HCT116 (cell line): ENCODE measurements at regions not wholly inside any gene's neighbourhood (a gene's known extent, or its start where the extent isn't known, plus 50 kb on each side); places are given as distances from the start of the nearest gene placed in this dataset.

ENCODE experiments used
- ATAC-seq: fragments of 200-7000 bp; cut with Tn5 transposase; 2 replicates; pipeline ENCODE4 v1.9.1; 2020; ENCODE audit warnings: mild to moderate bottlenecking, moderate library complexity
- BruUV-seq: library from RNA; stranded (reverse); fragments of 400-500 nt; replicated peaks from 2 replicates; lab custom pipeline; 2021; lab: Mats Ljungman, UMichigan
- CTCF ChIA-PET: fragments of 300-600 bp; sonication (Branson Sonifier 250); formaldehyde crosslinking; loops from one replicate; lab custom pipeline; 2021; ENCODE audit warnings: antibody characterized with exemption; lab: Charles Lee
- POLR2A ChIA-PET: fragments of 300-600, 350-600 bp; sonication (Branson Sonifier 250); formaldehyde crosslinking; loops from one replicate; lab custom pipeline; 2021; ENCODE audit warnings: antibody characterized with exemption; lab: Charles Lee
- RAD21 ChIA-PET, 2 experiments: fragments of 300-600 bp; sonication (Branson Sonifier 250); formaldehyde crosslinking; loops; one replicate each; lab custom pipeline; 2023; ENCODE audit warnings: low total read pairs in 2 of 2; ENCODE audit not compliant: uncharacterized antibody in 2 of 2, unreplicated experiment in 2 of 2, low non-redundant PET in 1 of 2; lab: Charles Lee
- DNase-seq: peaks from one replicate; pipeline ENCODE4 v3.0.0-alpha.2; 2010; ENCODE audit warnings: low read depth, low spot score
- H2AFZ ChIP-seq: fragments of 200-600 bp; shearing (Covaris generic), sonication (generic); 2 replicates; pipeline ENCODE4 v1.6.1; 2017; ENCODE audit warnings: low read depth, mixed run types, mixed read lengths, antibody characterized with exemption, low read length; ENCODE audit not compliant: poor library complexity, severe bottlenecking
- H3K27ac ChIP-seq: 2 replicates; pipeline ENCODE4 v1.5.1; 2012; ENCODE audit warnings: low read depth, low read length
- H3K27me3 ChIP-seq: fragments of 200-600 bp; sonication (generic); 2 replicates; pipeline ENCODE4 v1.6.1; 2016; ENCODE audit warnings: mixed run types, low read length, mixed read lengths; ENCODE audit not compliant: insufficient read depth
- H3K36me3 ChIP-seq, 2 experiments: fragments of 200-500 bp in 1 of 2; fragments of 200-600 bp in 1 of 2; sonication (Bioruptor generic) in 1 of 2; sonication (generic) in 1 of 2; 2 replicates each; pipeline versions ENCODE4 v1.5.1 to v1.6.1; 2014 to 2016; ENCODE audit warnings: low read length in 2 of 2, inconsistent platforms in 1 of 2, mixed read lengths in 1 of 2, mixed run types in 1 of 2; ENCODE audit not compliant: insufficient read depth in 2 of 2, control insufficient read depth in 1 of 2
- H3K4me1 ChIP-seq, 2 experiments: fragments of 200-600 bp in 1 of 2; sonication (generic) in 1 of 2; 2 replicates each; pipeline versions ENCODE4 v1.5.1 to v1.6.1; 2012 to 2017; ENCODE audit warnings: low read length in 2 of 2, inconsistent platforms in 1 of 2, mild to moderate bottlenecking in 1 of 2, mixed read lengths in 1 of 2, mixed run types in 1 of 2, moderate library complexity in 1 of 2; ENCODE audit not compliant: insufficient read depth in 2 of 2, control insufficient read depth in 1 of 2
- H3K4me2 ChIP-seq: fragments of 200-600 bp; sonication (generic); 2 replicates; pipeline ENCODE4 v1.6.1; 2017; ENCODE audit warnings: mixed run types, low read length, mixed read lengths
- H3K4me3 ChIP-seq, 2 experiments: fragments of 200-600 bp in 1 of 2; sonication (generic) in 1 of 2; replicated peaks in 1 of 2; 2 replicates each; pipeline ENCODE4 v1.5.1; 2011 to 2016; ENCODE audit warnings: low read length in 2 of 2, control low read depth in 1 of 2, low read depth in 1 of 2, mild to moderate bottlenecking in 1 of 2, mixed read lengths in 1 of 2, mixed run types in 1 of 2
- H3K79me2 ChIP-seq: fragments of 200-600 bp; sonication (generic); 2 replicates; pipeline ENCODE4 v1.6.1; 2017; ENCODE audit warnings: mild to moderate bottlenecking, mixed run types, low read length, moderate library complexity, mixed read lengths; ENCODE audit not compliant: insufficient read depth
- H3K9ac ChIP-seq: fragments of 200-600 bp; sonication (generic); 2 replicates; pipeline ENCODE4 v1.6.1; 2016; ENCODE audit warnings: low read length, mixed read lengths
- H3K9me2 ChIP-seq: fragments of 200-600 bp; sonication (generic), shearing (Covaris generic); 2 replicates; pipeline ENCODE4 v1.6.1; 2017; ENCODE audit warnings: mixed run types, mild to moderate bottlenecking, moderate library complexity; ENCODE audit not compliant: insufficient read depth
- H3K9me3 ChIP-seq, 2 experiments: fragments of 200-500 bp in 1 of 2; fragments of 200-600 bp in 1 of 2; sonication (Bioruptor generic) in 1 of 2; sonication (generic) in 1 of 2; 2 replicates each; pipeline ENCODE4 v1.6.1; 2014 to 2017; ENCODE audit warnings: low read length in 2 of 2, mixed read lengths in 2 of 2, inconsistent platforms in 1 of 2, low read depth in 1 of 2, mild to moderate bottlenecking in 1 of 2, mixed run types in 1 of 2, moderate library complexity in 1 of 2; ENCODE audit not compliant: control insufficient read depth in 1 of 2, insufficient read depth in 1 of 2
- H4K20me1 ChIP-seq: fragments of 200-600 bp; sonication (generic), shearing (Covaris generic); 2 replicates; pipeline ENCODE4 v1.6.1; 2017; ENCODE audit warnings: mixed run types, mild to moderate bottlenecking, moderate library complexity; ENCODE audit not compliant: insufficient read depth
- CBX3 ChIP-seq: IDR thresholded peaks from 2 replicates; pipeline ENCODE4 v1.6.1; 2012; ENCODE audit warnings: low read depth
- CEBPB ChIP-seq: IDR thresholded peaks from 2 replicates; pipeline ENCODE4 v1.6.1; 2012; ENCODE audit warnings: low read depth
- EGR1 ChIP-seq: IDR thresholded peaks from 2 replicates; pipeline ENCODE4 v1.6.1; 2012; ENCODE audit warnings: low read depth
- ELF1 ChIP-seq: IDR thresholded peaks from 2 replicates; pipeline ENCODE4 v1.6.1; 2012; ENCODE audit warnings: low read depth, borderline replicate concordance
- EZH2 ChIP-seq: fragments of 200-600 bp; sonication (generic); IDR thresholded peaks from 2 replicates; pipeline ENCODE4 v1.6.1; 2017; ENCODE audit warnings: antibody characterized with exemption, mixed run types
- JUND ChIP-seq: IDR thresholded peaks from 2 replicates; pipeline ENCODE4 v1.6.1; 2012
- POLR2A ChIP-seq: IDR thresholded peaks from 2 replicates; pipeline ENCODE4 v1.7.0; 2011; ENCODE audit warnings: borderline replicate concordance; ENCODE audit not compliant: insufficient read depth, insufficient read length; ENCODE audit errors: extremely low read depth
- POLR2AphosphoS5 ChIP-seq: IDR thresholded peaks from 2 replicates; pipeline ENCODE4 v1.6.1; 2011; ENCODE audit warnings: mild to moderate bottlenecking, low read depth, low read length, moderate library complexity
- RAD21 ChIP-seq: IDR thresholded peaks from 2 replicates; pipeline ENCODE4 v1.6.1; 2012; ENCODE audit warnings: low read depth, mild to moderate bottlenecking
- REST ChIP-seq: IDR thresholded peaks from 2 replicates; pipeline ENCODE4 v1.6.1; 2012; ENCODE audit warnings: low read depth
- SIN3A ChIP-seq: IDR thresholded peaks from 2 replicates; pipeline ENCODE4 v1.6.1; 2012; ENCODE audit warnings: low read depth
- SP1 ChIP-seq: IDR thresholded peaks from 2 replicates; pipeline ENCODE4 v1.6.1; 2012; ENCODE audit warnings: low read depth
- TCF7L2 ChIP-seq: IDR thresholded peaks from 2 replicates; pipeline ENCODE4 v1.7.0; 2011; ENCODE audit warnings: borderline replicate concordance, inconsistent platforms; ENCODE audit not compliant: insufficient read depth, insufficient read length; ENCODE audit errors: extremely low read depth
- ZNF274 ChIP-seq: fragments of 200-500 bp; sonication (Bioruptor generic); IDR thresholded peaks from 2 replicates; pipeline ENCODE4 v1.6.1; 2014; ENCODE audit warnings: mild to moderate bottlenecking, low read depth, low read length, inconsistent platforms
- intact Hi-C: fragments of 100-400 bp; cut with micrococcal nuclease; formaldehyde crosslinking; loops from 2 replicates; pipeline ENCODE4 v1.10.0; 2022

GRCh38 chr2:190129421-190130199 is 67.1 kb upstream of the MSTN start:
- Histone ChIP-seq H4K20me1 (no peaks in the 10 kb centered on the region), H3K36me3 (no peaks in the 10 kb centered on the region), H3K27me3 (no peaks in the 10 kb centered on the region), H3K9ac (no peak overlapping the region), H3K9me2 (no peaks in the 10 kb centered on the region), H3K27ac (no peak overlapping the region), H3K9me3 (no peaks in the 10 kb centered on the region), H3K4me1 (no peaks in the 10 kb centered on the region), H2AFZ (no peak overlapping the region), H3K79me2 (no peaks in the 10 kb centered on the region), H3K4me2 (no peak overlapping the region), H3K4me3 (no peak overlapping the region)
- TF ChIP-seq TCF7L2, result no peak
- TF ChIP-seq POLR2AphosphoS5, result no peak
- TF ChIP-seq REST, result no peak
- ChIA-PET RAD21 (no interaction called here), POLR2A (no interaction called here), CTCF (no interaction called here)
- ATAC-seq, result no peak
- no peak for DNase-seq
- BruUV-seq, result no TSS peak
- intact Hi-C loops, result no loop called here

GRCh38 chr2:190127651-190128050 is 65.1 kb upstream of the MSTN start:
- H3K27ac ChIP-seq, result no peak overlapping the region
- H3K79me2 ChIP-seq, result no peaks in the 10 kb centered on the region
- intact Hi-C loops, result no loop called here
- H3K36me3 ChIP-seq, result no peaks in the 10 kb centered on the region
- no TSS peak for BruUV-seq
- no peak overlapping the region for H3K4me2 ChIP-seq
- no peaks in the 10 kb centered on the region for H3K9me3 ChIP-seq
- CTCF ChIA-PET, result no interaction called here
- H3K9ac ChIP-seq, result no peak overlapping the region
- H3K4me3 ChIP-seq, result no peak overlapping the region
- POLR2A ChIA-PET, result no interaction called here
- no peaks in the 10 kb centered on the region for H3K4me1 ChIP-seq
- DNase-seq, result no peak
- H2AFZ ChIP-seq, result no peak overlapping the region
- ATAC-seq, result no peak
- RAD21 ChIA-PET, result no interaction called here
- H3K27me3 ChIP-seq, result no peaks in the 10 kb centered on the region
- H4K20me1 ChIP-seq, result no peaks in the 10 kb centered on the region
- no peaks in the 10 kb centered on the region for H3K9me2 ChIP-seq
- TF ChIP-seq REST (no peak), CEBPB (no peak), RAD21 (no peak), CBX3 (no peak), SP1 (no peak), POLR2A (no peak), EGR1 (no peak), ZNF274 (no peak), ELF1 (no peak), EZH2 (no peak), TCF7L2 (no peak), SIN3A (no peak), JUND (no peak)
